OCI-LY1 (cell line): ENCODE measurements at regions not wholly inside any gene's neighbourhood (a gene's known extent, or its start where the extent isn't known, plus 50 kb on each side); places are given as distances from the start of the nearest gene placed in this dataset.
"Not testable (repeated sequence)": the region's sequence is repeated elsewhere in the genome, so short reads cannot be mapped to it uniquely, and the experiment has no call there.

Source experiments
- H2AFZ ChIP-seq: fragments of 200-600 bp; sonication (generic), shearing (Covaris generic); 2 replicates; pipeline ENCODE4 v1.6.0; 2014; ENCODE audit warnings: antibody characterized with exemption, mild to moderate bottlenecking, low read length
- H3F3A ChIP-seq: fragments of 200-600 bp; sonication (generic), shearing (Covaris generic); 2 replicates; pipeline ENCODE4 v1.6.0; 2014; ENCODE audit warnings: mild to moderate bottlenecking, antibody characterized with exemption, low read length, moderate library complexity; ENCODE audit not compliant: insufficient read depth
- H3K27ac ChIP-seq: fragments of 200-600 bp; sonication (generic); 2 replicates; pipeline ENCODE4 v1.5.1; 2014; ENCODE audit warnings: low read length, mixed run types, mild to moderate bottlenecking, low read depth; ENCODE audit not compliant: poor library complexity, severe bottlenecking
- H3K27me3 ChIP-seq: fragments of 200-600 bp; sonication (generic); 2 replicates; pipeline ENCODE4 v1.6.0; 2014; ENCODE audit warnings: antibody characterized with exemption, mild to moderate bottlenecking, low read length, moderate library complexity; ENCODE audit not compliant: insufficient read depth
- H3K36me3 ChIP-seq: fragments of 200-600 bp; sonication (generic); 2 replicates; pipeline ENCODE4 v1.6.1; 2014; ENCODE audit warnings: mild to moderate bottlenecking, antibody characterized with exemption, low read length, moderate library complexity, mixed read lengths; ENCODE audit not compliant: insufficient read depth
- H3K4me1 ChIP-seq: fragments of 200-600 bp; sonication (generic); 2 replicates; pipeline ENCODE4 v1.5.1; 2014; ENCODE audit warnings: mild to moderate bottlenecking, low read length, moderate library complexity; ENCODE audit not compliant: insufficient read depth, severe bottlenecking
- H3K4me2 ChIP-seq: fragments of 200-600 bp; sonication (generic), shearing (Covaris generic); 2 replicates; pipeline ENCODE4 v1.6.1; 2014; ENCODE audit warnings: low read length
- H3K4me3 ChIP-seq: fragments of 200-600 bp; sonication (generic); 2 replicates; pipeline ENCODE4 v1.5.1; 2014; ENCODE audit warnings: low read length, low read depth, mild to moderate bottlenecking, mixed read lengths; ENCODE audit not compliant: poor library complexity, severe bottlenecking
- H3K79me2 ChIP-seq: fragments of 200-600 bp; shearing (Covaris generic); 2 replicates; pipeline ENCODE4 v1.6.1; 2016; ENCODE audit warnings: mixed run types, low read length, mixed read lengths; ENCODE audit not compliant: insufficient read depth
- H3K9ac ChIP-seq: fragments of 200-600 bp; sonication (generic), shearing (Covaris generic); 2 replicates; pipeline ENCODE4 v1.6.1; 2014; ENCODE audit warnings: mild to moderate bottlenecking, low read length, mixed read lengths
- H3K9me2 ChIP-seq: fragments of 200-600 bp; sonication (generic), shearing (Covaris generic); 2 replicates; pipeline ENCODE4 v1.6.1; 2014; ENCODE audit warnings: low read depth, mild to moderate bottlenecking, low read length, mixed read lengths
- H3K9me3 ChIP-seq: fragments of 200-600 bp; shearing (Covaris generic); 2 replicates; pipeline ENCODE4 v1.6.1; 2014; ENCODE audit warnings: low read length, mixed read lengths
- H4K20me1 ChIP-seq: fragments of 200-600 bp; sonication (generic), shearing (Covaris generic); 2 replicates; pipeline ENCODE4 v1.6.0; 2016; ENCODE audit warnings: mild to moderate bottlenecking, low read length; ENCODE audit not compliant: insufficient read depth
- EZH2 ChIP-seq: fragments of 200-600 bp; sonication (generic), shearing (Covaris generic); IDR thresholded peaks from 2 replicates; pipeline ENCODE4 v1.8.0; 2017; ENCODE audit warnings: borderline replicate concordance, mixed run types, mild to moderate bottlenecking, antibody characterized with exemption, low read length, moderate library complexity, mixed read lengths
- TF ChIP-seq, protein P1 (sequence below): fragments of 200-600 bp; sonication (generic), shearing (Covaris generic); IDR thresholded peaks from 2 replicates; pipeline ENCODE4 v1.5.1; 2017; ENCODE audit warnings: mild to moderate bottlenecking, antibody characterized with exemption, low read length, moderate library complexity, mixed read lengths

DNA sequence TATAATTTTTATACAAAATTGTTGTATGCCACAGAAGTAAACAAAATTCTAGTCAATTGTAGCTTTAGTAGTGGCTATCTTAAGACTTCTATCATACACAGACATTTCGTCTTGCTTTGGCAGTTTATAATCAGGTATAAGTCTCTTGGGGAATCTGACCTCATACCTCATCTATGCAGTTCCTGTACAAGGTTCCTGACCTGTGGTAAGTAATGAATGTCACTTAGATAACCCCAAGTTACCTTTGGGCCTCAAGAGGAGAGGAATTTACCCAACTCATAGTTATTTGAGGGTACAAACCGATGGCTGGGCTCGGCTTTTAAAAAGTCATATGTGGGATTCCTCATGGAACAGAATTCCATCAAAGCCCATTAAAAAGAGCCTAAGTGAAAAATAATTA is 58.8 kb upstream of the UNC93A start:
- TF ChIP-seq, protein P1, sequence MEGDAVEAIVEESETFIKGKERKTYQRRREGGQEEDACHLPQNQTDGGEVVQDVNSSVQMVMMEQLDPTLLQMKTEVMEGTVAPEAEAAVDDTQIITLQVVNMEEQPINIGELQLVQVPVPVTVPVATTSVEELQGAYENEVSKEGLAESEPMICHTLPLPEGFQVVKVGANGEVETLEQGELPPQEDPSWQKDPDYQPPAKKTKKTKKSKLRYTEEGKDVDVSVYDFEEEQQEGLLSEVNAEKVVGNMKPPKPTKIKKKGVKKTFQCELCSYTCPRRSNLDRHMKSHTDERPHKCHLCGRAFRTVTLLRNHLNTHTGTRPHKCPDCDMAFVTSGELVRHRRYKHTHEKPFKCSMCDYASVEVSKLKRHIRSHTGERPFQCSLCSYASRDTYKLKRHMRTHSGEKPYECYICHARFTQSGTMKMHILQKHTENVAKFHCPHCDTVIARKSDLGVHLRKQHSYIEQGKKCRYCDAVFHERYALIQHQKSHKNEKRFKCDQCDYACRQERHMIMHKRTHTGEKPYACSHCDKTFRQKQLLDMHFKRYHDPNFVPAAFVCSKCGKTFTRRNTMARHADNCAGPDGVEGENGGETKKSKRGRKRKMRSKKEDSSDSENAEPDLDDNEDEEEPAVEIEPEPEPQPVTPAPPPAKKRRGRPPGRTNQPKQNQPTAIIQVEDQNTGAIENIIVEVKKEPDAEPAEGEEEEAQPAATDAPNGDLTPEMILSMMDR, result no peak
- no peak for TF ChIP-seq EZH2
- Histone ChIP-seq H3K9me3 (no peaks in the 10 kb centered on the region), H3F3A (no peaks in the 10 kb centered on the region), H3K4me3 (no peak overlapping the region), H3K79me2 (no peaks in the 10 kb centered on the region), H3K9me2 (no peaks in the 10 kb centered on the region), H4K20me1 (no peaks in the 10 kb centered on the region), H3K36me3 (no peaks in the 10 kb centered on the region), H3K27ac (no peak overlapping the region), H3K27me3 (no peaks in the 10 kb centered on the region; the same call in 1 of the 2 replicates), H3K4me1 (no peaks in the 10 kb centered on the region), H3K9ac (no peak overlapping the region), H2AFZ (no peak overlapping the region), H3K4me2 (no peak overlapping the region)

DNA sequence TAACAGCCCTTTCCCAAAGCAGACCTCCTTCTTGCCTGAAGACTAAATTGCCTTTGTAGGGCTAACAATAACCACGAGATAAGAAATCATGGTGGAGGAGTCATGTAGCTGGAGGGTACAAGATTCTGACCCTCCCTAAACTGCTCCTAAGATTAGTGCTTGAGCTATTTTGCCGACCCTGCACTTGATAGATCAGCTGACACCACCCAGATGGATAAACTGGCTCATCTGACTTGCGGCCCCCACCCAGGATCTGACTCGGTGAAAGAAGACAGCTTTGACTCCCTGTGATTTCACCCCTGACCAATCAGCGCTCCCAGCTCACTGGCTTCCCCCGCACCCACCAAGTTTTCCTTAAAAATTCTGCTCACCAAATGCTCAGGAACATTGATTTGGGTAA is 57.6 kb upstream of the UNC93A start:
- TF ChIP-seq, protein P1, result no peak
- no peak for TF ChIP-seq EZH2
- Histone ChIP-seq H3K4me2 (no peak overlapping the region), H3K4me3 (no peak overlapping the region), H3K4me1 (no peaks in the 10 kb centered on the region), H3K27ac (no peak overlapping the region), H3F3A (no peaks in the 10 kb centered on the region), H3K9me2 (no peaks in the 10 kb centered on the region), H3K9ac (no peak overlapping the region), H4K20me1 (no peaks in the 10 kb centered on the region), H2AFZ (no peak overlapping the region), H3K27me3 (no peaks in the 10 kb centered on the region; the same call in 1 of the 2 replicates), H3K36me3 (no peaks in the 10 kb centered on the region), H3K79me2 (no peaks in the 10 kb centered on the region), H3K9me3 (no peaks in the 10 kb centered on the region)

DNA sequence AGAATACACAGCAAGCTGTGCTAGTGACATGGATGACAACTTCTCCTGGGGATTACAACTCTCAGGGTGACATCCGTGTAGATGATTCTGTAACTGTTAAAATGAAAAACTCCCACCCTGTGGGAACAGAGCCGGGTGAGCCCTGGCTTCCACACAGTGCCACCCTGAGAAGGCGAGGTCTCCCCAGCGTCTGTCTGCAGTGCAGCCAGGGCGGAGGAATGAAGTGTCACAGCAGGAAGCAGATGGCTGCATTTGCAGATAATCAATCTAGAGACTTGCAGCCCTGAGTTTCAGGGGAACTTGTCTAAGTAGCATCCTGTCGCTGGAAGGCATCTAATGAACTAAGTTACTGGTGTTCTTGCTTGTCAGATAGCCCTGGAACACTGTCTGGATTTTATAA is 56.5 kb upstream of the UNC93A start:
- not testable (repeated sequence) for H4K20me1 ChIP-seq, H3K4me3 ChIP-seq, H3K9ac ChIP-seq, H3F3A ChIP-seq, H3K9me2 ChIP-seq, H3K27me3 ChIP-seq, H3K9me3 ChIP-seq, H3K36me3 ChIP-seq, H3K4me2 ChIP-seq, H2AFZ ChIP-seq, H3K4me1 ChIP-seq, H3K79me2 ChIP-seq, H3K27ac ChIP-seq

DNA sequence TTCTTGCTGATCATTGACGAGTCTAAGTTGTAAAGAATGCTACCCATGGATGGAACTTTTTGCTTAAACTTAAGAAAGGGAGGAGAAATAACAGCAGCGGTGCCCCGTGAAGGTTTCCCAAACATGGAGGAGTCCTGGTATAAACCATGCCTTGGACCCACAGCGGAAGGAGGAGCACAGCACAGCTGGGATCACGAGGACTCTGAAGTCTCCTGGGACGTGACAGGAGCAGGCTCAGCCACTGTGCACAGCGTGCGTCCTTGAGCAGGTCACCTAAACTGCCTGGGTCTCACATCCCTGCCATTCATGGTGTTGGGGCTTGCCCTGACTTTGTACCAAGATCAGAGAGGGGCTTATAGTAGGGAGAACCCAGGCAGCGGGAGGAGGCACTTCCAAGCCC is 56.1 kb upstream of the UNC93A start:
- no peaks in the 10 kb centered on the region; the same call in 1 of the 2 replicates for H3K27me3 ChIP-seq
- no peak overlapping the region for H3K4me3 ChIP-seq
- TF ChIP-seq EZH2, result no peak
- TF ChIP-seq, protein P1, result no peak
- H4K20me1 ChIP-seq, result no peaks in the 10 kb centered on the region
- H3K27ac ChIP-seq, result no peak overlapping the region
- no peaks in the 10 kb centered on the region for H3K36me3 ChIP-seq
- H3K9me2 ChIP-seq, result no peaks in the 10 kb centered on the region
- no peaks in the 10 kb centered on the region for H3F3A ChIP-seq
- H3K9ac ChIP-seq, result no peak overlapping the region
- H3K4me1 ChIP-seq, result no peaks in the 10 kb centered on the region
- H3K9me3 ChIP-seq, result no peaks in the 10 kb centered on the region
- no peaks in the 10 kb centered on the region for H3K79me2 ChIP-seq
- H3K4me2 ChIP-seq, result no peak overlapping the region
- no peak overlapping the region for H2AFZ ChIP-seq
